ENCODE measurements at regions not wholly inside any gene's neighbourhood (a gene's known extent, or its start where the extent isn't known, plus 50 kb on each side); places are given as distances from the start of the nearest gene placed in this dataset.

GRCh38 chr11:38648604-38649003, 2050.6 kb upstream of the RAG2 start:
- no peak for DNase-seq
- Histone ChIP-seq H3K36me3 (ENCODE audit: control insufficient read depth, insufficient read depth, low read length) (no peaks in the 10 kb centered on the region), H3K4me3 (ENCODE audit: low read length) (no peak overlapping the region), H3K9ac (ENCODE audit: extremely low read depth, low read length, poor library complexity, severe bottlenecking) (no peak overlapping the region), H3K27ac (ENCODE audit: low read depth, low read length) (no peak overlapping the region), H3K4me1 (ENCODE audit: control insufficient read depth, insufficient read depth, low read length) (no peaks in the 10 kb centered on the region), H3K27me3 (ENCODE audit: control insufficient read depth, insufficient read depth, low read length, poor library complexity, severe bottlenecking) (no peaks in the 10 kb centered on the region), H3K9me3 (ENCODE audit: control insufficient read depth, low read length) (no peaks in the 10 kb centered on the region)
- WGBS, 2 experiments (ENCODE audit: insufficient coverage in 1 of 2, insufficient read length in 1 of 2), result 80% methylated on average over 2 of the region's 3 CpGs; no CpG with 5 or more reads in 1 of the 2 experiments
- Mint-ChIP-seq H3K36me3 (ENCODE audit: low read depth) (no peaks in the 10 kb centered on the region), H3K27me3 (ENCODE audit: insufficient read depth) (no peaks in the 10 kb centered on the region), H3K4me1 (no peaks in the 10 kb centered on the region), H3K4me3 (no peak overlapping the region), H3K9me3 (no peaks in the 10 kb centered on the region), H3K27ac (no peak overlapping the region)
- TF ChIP-seq CTCF (conservative IDR thresholded peaks at IDR 0.05), result no peak

- no peaks in the 10 kb centered on the region for H3K36me3 ChIP-seq (ENCODE audit: control insufficient read depth, insufficient read depth, low read length)
- Mint-ChIP-seq H3K36me3 (ENCODE audit: low read depth) (no peaks in the 10 kb centered on the region), H3K9me3 (no peaks in the 10 kb centered on the region), H3K27me3 (ENCODE audit: insufficient read depth) (no peaks in the 10 kb centered on the region), H3K4me3 (no peak overlapping the region), H3K27ac (no peak overlapping the region), H3K4me1 (no peaks in the 10 kb centered on the region)
- no peak for TF ChIP-seq CTCF (conservative IDR thresholded peaks at IDR 0.05)
- WGBS, 2 experiments (ENCODE audit: insufficient coverage in 1 of 2, insufficient read length in 1 of 2), result 83 to 90% methylated on average over 2 to 3 of the region's 3 CpGs
- no peaks in the 10 kb centered on the region for H3K27me3 ChIP-seq (ENCODE audit: control insufficient read depth, insufficient read depth, low read length, poor library complexity, severe bottlenecking)
- H3K4me1 ChIP-seq (ENCODE audit: control insufficient read depth, insufficient read depth, low read length), result no peaks in the 10 kb centered on the region
- no peak overlapping the region for H3K9ac ChIP-seq (ENCODE audit: extremely low read depth, low read length, poor library complexity, severe bottlenecking)
- no peak overlapping the region for H3K27ac ChIP-seq (ENCODE audit: low read depth, low read length)
- no peaks in the 10 kb centered on the region for H3K9me3 ChIP-seq (ENCODE audit: control insufficient read depth, low read length)
- H3K4me3 ChIP-seq (ENCODE audit: low read length), result no peak overlapping the region
- no peak for DNase-seq
Observed at GRCh38 chr11:38646382-38646781, 2048.3 kb upstream of the RAG2 start.

DNA sequence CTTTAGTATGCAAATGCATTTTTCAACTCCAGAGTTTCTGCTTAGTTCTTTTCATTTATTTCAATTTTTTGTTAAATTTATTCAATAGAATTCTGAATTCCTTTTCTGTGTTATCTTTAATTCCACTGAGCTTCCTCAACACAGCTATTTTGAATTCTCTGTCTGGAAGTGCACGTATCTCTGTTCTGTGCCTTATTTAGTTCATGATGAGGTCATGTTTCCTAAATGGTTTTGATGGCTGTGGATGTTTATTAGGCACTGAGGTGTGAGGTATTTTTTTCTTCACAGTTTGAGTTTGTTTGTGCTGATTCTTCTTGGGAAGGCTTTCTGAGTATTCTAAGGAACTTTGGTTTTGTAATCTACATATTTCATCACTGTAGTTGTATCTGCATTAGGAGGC, 2042.8 kb upstream of the RAG2 start:
- H3K27ac Mint-ChIP-seq, result no peak overlapping the region
- H3K4me1 Mint-ChIP-seq, result no peaks in the 10 kb centered on the region
- Histone ChIP-seq H3K36me3 (ENCODE audit: control insufficient read depth, insufficient read depth, low read length) (no peaks in the 10 kb centered on the region), H3K4me3 (ENCODE audit: low read length) (no peak overlapping the region), H3K9me3 (ENCODE audit: control insufficient read depth, low read length) (no peaks in the 10 kb centered on the region), H3K4me1 (ENCODE audit: control insufficient read depth, insufficient read depth, low read length) (no peaks in the 10 kb centered on the region), H3K9ac (ENCODE audit: extremely low read depth, low read length, poor library complexity, severe bottlenecking) (no peak overlapping the region), H3K27me3 (ENCODE audit: control insufficient read depth, insufficient read depth, low read length, poor library complexity, severe bottlenecking) (no peaks in the 10 kb centered on the region), H3K27ac (ENCODE audit: low read depth, low read length) (no peak overlapping the region)
- H3K9me3 Mint-ChIP-seq, result no peaks in the 10 kb centered on the region
- H3K27me3 Mint-ChIP-seq (ENCODE audit: insufficient read depth), result no peaks in the 10 kb centered on the region
- H3K4me3 Mint-ChIP-seq, result no peak overlapping the region
- WGBS, 2 experiments (ENCODE audit: insufficient coverage in 1 of 2, insufficient read length in 1 of 2), result 94% methylated on average over 1 of the region's 1 CpG; no CpG with 5 or more reads in 1 of the 2 experiments
- H3K36me3 Mint-ChIP-seq (ENCODE audit: low read depth), result no peaks in the 10 kb centered on the region
- no peak for DNase-seq
- no peak for TF ChIP-seq CTCF (conservative IDR thresholded peaks at IDR 0.05)
